NT2/D1 (cell line): ENCODE measurements at regions not wholly inside any gene's neighbourhood (a gene's known extent, or its start where the extent isn't known, plus 50 kb on each side); places are given as distances from the start of the nearest gene placed in this dataset.

Experiments
- SUZ12 ChIP-seq: IDR thresholded peaks from 2 replicates; pipeline ENCODE4 v1.6.1; 2011; ENCODE audit not compliant: insufficient read length, insufficient read depth; ENCODE audit errors: extremely low read depth
- YY1 ChIP-seq: IDR thresholded peaks from 2 replicates; pipeline ENCODE4 v1.6.1; 2011; ENCODE audit not compliant: insufficient read length, insufficient read depth
- ZNF274 ChIP-seq: IDR thresholded peaks from 2 replicates; pipeline ENCODE4 v1.6.1; 2011; ENCODE audit warnings: mild to moderate bottlenecking, low read depth, low read length

GRCh38 chr1:230534224-230534623, 108.1 kb upstream of the COG2 start:
- no peak for TF ChIP-seq YY1
- TF ChIP-seq ZNF274 = no peak
- no peak for TF ChIP-seq SUZ12
